C4-2B (cell line): ENCODE measurements at regions not wholly inside any gene's neighbourhood (a gene's known extent, or its start where the extent isn't known, plus 50 kb on each side); places are given as distances from the start of the nearest gene placed in this dataset.

Experiments used
- H3K27ac ChIP-seq: fragments of 450-650 bp; 2 replicates; pipeline ENCODE4 v1.5.1; 2017
- CTCF ChIP-seq: fragments of 450-650 bp; conservative IDR thresholded peaks from 2 replicates; pipeline ENCODE4 v1.5.1; 2017; ENCODE audit warnings: mild to moderate bottlenecking
- ZFX ChIP-seq: fragments of 450-650 bp; IDR thresholded peaks from 2 replicates; pipeline ENCODE4 v1.6.1; 2017

GRCh38 chr3:115488409-115488808, 134.9 kb upstream of the GAP43 start:
- no peak overlapping the region for H3K27ac ChIP-seq
- TF ChIP-seq ZFX (no peak), CTCF (no peak)

- TF ChIP-seq ZFX (no peak), CTCF (no peak)
- H3K27ac ChIP-seq: no peak overlapping the region
These were observed 128.5 kb upstream of the GAP43 start for GRCh38 chr3:115494826-115495225.

- H3K27ac ChIP-seq: no peak overlapping the region
- no peak for TF ChIP-seq ZFX
- no peak for TF ChIP-seq CTCF
These were observed 124.9 kb upstream of the GAP43 start for GRCh38 chr3:115498421-115498820.

- no peak for TF ChIP-seq CTCF
- TF ChIP-seq ZFX: no peak
These were observed 124.4 kb upstream of the GAP43 start for GRCh38 chr3:115498898-115499297.

GRCh38 chr3:115499666-115500065, 123.6 kb upstream of the GAP43 start:
- TF ChIP-seq ZFX (no peak), CTCF (no peak)
- H3K27ac ChIP-seq: no peak overlapping the region

More at GRCh38 chr3:115498898-115499297, 124.4 kb upstream of the GAP43 start:
- no peak overlapping the region for H3K27ac ChIP-seq

- no peak for TF ChIP-seq ZFX
- TF ChIP-seq CTCF: no peak
- H3K27ac ChIP-seq: no peak overlapping the region
These were observed 122.5 kb upstream of the GAP43 start for GRCh38 chr3:115500795-115501194.

- no peak for TF ChIP-seq ZFX
- no peak overlapping the region for H3K27ac ChIP-seq
These were observed 121.2 kb upstream of the GAP43 start for GRCh38 chr3:115502128-115502527.

- no peak overlapping the region for H3K27ac ChIP-seq
- TF ChIP-seq ZFX (no peak), CTCF (no peak)
These were observed 119.9 kb upstream of the GAP43 start for GRCh38 chr3:115503394-115503793.
